Prostate gland (tissue), 2 donors: ENCODE measurements at regions not wholly inside any gene's neighbourhood (a gene's known extent, or its start where the extent isn't known, plus 50 kb on each side); places are given as distances from the start of the nearest gene placed in this dataset.

ENCODE experiments used
- POLR2AphosphoS5 ChIP-seq: sonication (generic); formaldehyde crosslinking; IDR thresholded peaks from one replicate; pipeline ENCODE4 v1.6.1; 2017; ENCODE audit warnings: antibody characterized with exemption
- TF ChIP-seq, protein P1 (sequence below), 4 experiments: fragments of 200-600 bp in 2 of 4; fragments of 450-650 bp in 2 of 4; sonication (generic) in 2 of 4; IDR thresholded peaks; 1 replicate in 3 of 4; 2 replicates in 1 of 4; pipeline ENCODE4 v1.5.1; 2016 to 2019; ENCODE audit warnings: antibody characterized with exemption in 4 of 4, mild to moderate bottlenecking in 2 of 4, moderate library complexity in 2 of 4

DNA sequence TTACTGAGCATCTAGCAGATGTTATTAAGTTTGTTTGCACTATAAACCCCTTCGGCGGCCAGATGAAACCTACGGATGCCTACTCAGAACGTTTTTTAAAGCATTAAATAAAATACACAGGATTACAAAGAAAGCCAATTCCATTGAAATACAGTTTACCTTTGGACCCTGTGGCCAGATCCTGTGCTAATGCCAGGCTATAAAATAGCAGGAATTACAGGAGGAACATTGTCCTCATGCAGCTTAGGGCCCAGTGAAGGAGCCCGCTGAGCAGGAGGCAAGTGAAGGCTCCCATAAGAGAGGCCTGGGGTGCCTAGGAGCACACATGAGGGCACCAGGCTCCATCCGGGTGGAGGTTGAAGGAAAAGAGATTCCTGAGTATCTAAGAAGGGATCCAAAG lies 310.4 kb downstream of the MTX2 start:
- TF ChIP-seq, protein P1, sequence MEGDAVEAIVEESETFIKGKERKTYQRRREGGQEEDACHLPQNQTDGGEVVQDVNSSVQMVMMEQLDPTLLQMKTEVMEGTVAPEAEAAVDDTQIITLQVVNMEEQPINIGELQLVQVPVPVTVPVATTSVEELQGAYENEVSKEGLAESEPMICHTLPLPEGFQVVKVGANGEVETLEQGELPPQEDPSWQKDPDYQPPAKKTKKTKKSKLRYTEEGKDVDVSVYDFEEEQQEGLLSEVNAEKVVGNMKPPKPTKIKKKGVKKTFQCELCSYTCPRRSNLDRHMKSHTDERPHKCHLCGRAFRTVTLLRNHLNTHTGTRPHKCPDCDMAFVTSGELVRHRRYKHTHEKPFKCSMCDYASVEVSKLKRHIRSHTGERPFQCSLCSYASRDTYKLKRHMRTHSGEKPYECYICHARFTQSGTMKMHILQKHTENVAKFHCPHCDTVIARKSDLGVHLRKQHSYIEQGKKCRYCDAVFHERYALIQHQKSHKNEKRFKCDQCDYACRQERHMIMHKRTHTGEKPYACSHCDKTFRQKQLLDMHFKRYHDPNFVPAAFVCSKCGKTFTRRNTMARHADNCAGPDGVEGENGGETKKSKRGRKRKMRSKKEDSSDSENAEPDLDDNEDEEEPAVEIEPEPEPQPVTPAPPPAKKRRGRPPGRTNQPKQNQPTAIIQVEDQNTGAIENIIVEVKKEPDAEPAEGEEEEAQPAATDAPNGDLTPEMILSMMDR (IDR thresholded peaks at IDR 0.05): no peak
- no peak for TF ChIP-seq POLR2AphosphoS5
